SU-DHL-6 (cell line): ENCODE measurements at regions not wholly inside any gene's neighbourhood (a gene's known extent, or its start where the extent isn't known, plus 50 kb on each side); places are given as distances from the start of the nearest gene placed in this dataset.

Experiments
- EZH2phosphoT487 ChIP-seq: fragments of 200-600 bp; sonication (generic), shearing (Covaris generic); conservative IDR thresholded peaks from 2 replicates; pipeline ENCODE4 v1.6.1; 2018; ENCODE audit warnings: mild to moderate bottlenecking, antibody characterized with exemption, low read length, moderate library complexity, mixed read lengths
- TF ChIP-seq, protein P1 (sequence below): fragments of 200-600 bp; sonication (generic); IDR thresholded peaks from one replicate; pipeline ENCODE4 v1.5.1; 2017; ENCODE audit warnings: antibody characterized with exemption, mild to moderate bottlenecking, low read length, moderate library complexity; ENCODE audit not compliant: insufficient read depth, poor library complexity, severe bottlenecking

DNA sequence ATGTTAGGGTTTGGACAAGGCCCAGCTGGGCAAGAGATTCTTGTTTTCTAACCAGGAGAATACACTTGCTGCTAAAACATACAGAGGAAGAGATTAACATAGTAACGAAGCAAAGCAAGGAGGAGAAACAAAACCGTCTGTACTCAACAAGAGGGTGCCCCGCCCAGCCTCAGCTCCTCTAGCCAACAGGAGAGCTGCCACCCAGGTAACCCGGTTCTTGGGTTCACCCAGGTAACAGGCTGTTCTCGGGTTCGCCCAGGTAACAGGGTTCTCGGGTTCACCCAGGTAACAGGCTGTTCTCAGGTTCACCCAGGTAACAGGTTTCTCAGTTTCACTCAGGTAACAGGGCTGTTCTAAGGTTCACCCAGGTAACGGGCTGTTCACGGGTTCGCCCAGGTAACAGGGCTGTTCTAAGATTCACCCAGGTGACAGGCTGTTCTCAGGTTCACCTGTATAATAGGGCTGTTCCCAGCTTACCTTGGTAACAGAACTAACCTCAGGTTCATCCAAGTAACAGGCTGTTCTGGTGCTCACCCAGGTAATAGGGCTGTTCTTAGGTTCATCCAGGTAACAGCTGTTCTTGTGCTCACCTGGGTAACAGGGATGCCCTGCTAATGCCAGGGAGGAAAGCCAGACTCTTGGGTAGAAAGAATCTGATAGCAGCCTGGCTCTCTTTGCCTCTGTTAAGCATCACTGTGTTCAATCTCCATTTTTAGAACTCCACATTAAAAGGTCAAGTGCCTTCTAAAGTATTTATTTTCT lies 271.6 kb downstream of the SYK start:
- TF ChIP-seq, protein P1, sequence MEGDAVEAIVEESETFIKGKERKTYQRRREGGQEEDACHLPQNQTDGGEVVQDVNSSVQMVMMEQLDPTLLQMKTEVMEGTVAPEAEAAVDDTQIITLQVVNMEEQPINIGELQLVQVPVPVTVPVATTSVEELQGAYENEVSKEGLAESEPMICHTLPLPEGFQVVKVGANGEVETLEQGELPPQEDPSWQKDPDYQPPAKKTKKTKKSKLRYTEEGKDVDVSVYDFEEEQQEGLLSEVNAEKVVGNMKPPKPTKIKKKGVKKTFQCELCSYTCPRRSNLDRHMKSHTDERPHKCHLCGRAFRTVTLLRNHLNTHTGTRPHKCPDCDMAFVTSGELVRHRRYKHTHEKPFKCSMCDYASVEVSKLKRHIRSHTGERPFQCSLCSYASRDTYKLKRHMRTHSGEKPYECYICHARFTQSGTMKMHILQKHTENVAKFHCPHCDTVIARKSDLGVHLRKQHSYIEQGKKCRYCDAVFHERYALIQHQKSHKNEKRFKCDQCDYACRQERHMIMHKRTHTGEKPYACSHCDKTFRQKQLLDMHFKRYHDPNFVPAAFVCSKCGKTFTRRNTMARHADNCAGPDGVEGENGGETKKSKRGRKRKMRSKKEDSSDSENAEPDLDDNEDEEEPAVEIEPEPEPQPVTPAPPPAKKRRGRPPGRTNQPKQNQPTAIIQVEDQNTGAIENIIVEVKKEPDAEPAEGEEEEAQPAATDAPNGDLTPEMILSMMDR, result no peak
- no peak for TF ChIP-seq EZH2phosphoT487
